Activated CD8-positive, alpha-beta T cell treated with anti-CD3 and anti-CD28 coated beads for 36 hours (primary cell): ENCODE measurements at regions not wholly inside any gene's neighbourhood (a gene's known extent, or its start where the extent isn't known, plus 50 kb on each side); places are given as distances from the start of the nearest gene placed in this dataset.
A peak's percentile ranks its signal among the peaks of the same experiment; 100 is the strongest.

Source experiments
- ATAC-seq: fragments of 200-7000 bp; cut with Tn5 transposase; one replicate; pipeline ENCODE4 v1.10.0; 2021; ENCODE audit warnings: mild to moderate bottlenecking, moderate library complexity
- CTCF ChIA-PET: fragments of 350-600 bp; sonication (Branson Sonifier 250); formaldehyde crosslinking; loops from one replicate; lab custom pipeline; 2021; ENCODE audit warnings: antibody characterized with exemption; lab: Charles Lee
- POLR2A ChIA-PET: fragments of 350-600 bp; sonication (Branson Sonifier 250); formaldehyde crosslinking; loops from one replicate; lab custom pipeline; 2021; ENCODE audit warnings: antibody characterized with exemption; lab: Charles Lee
- DNase-seq: peaks from one replicate; pipeline ENCODE4 v3.0.0-alpha.2; 2020
- H3K27ac Mint-ChIP-seq: one replicate; pipeline ENCODE4 v1.8.0; 2021; ENCODE audit warnings: mild to moderate bottlenecking, mixed read lengths
- H3K27me3 Mint-ChIP-seq: one replicate; pipeline ENCODE4 v1.8.0; 2021; ENCODE audit warnings: mixed read lengths
- H3K36me3 Mint-ChIP-seq: one replicate; pipeline ENCODE4 v1.8.0; 2021; ENCODE audit warnings: low read depth, mixed read lengths
- H3K4me1 Mint-ChIP-seq: one replicate; pipeline ENCODE4 v1.8.0; 2021; ENCODE audit warnings: low read depth, mixed read lengths
- H3K4me3 Mint-ChIP-seq: one replicate; pipeline ENCODE4 v1.8.0; 2021; ENCODE audit warnings: mild to moderate bottlenecking, moderate library complexity, mixed read lengths
- H3K9me3 Mint-ChIP-seq: one replicate; pipeline ENCODE4 v1.8.0; 2021; ENCODE audit warnings: mixed read lengths
- CTCF ChIP-seq: fragments of 200-600 bp; IDR thresholded peaks from one replicate; pipeline ENCODE4 v1.8.0; 2022; ENCODE audit warnings: antibody characterized with exemption, mild to moderate bottlenecking
- intact Hi-C: fragments of 100-400 bp; cut with micrococcal nuclease; formaldehyde crosslinking; loops from one replicate; pipeline ENCODE4 v1.10.0; 2022

DNA sequence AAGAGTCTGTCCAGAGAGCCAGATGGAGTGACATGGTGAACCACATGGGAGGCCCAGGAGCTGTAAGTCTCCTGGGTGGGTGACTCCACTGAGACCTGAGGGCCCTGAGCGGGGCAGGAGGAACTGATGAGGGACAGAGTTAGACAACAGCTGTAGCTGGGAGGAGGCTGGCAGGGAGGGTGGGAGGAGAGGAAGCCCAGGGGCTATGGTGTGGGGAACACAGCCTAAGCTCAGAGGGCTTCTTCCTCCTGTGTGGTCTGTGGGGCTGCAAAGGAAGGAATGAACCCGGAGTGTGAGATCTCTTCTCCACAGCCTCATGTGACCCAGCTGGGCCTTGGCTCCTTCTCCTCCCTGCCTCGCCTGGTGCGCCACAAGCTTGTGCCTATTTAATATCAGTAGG lies 395.6 kb upstream of the HS6ST1 start:
- intact Hi-C loops: no loop called here
- peaks cover 27% of the 10 kb centered on the region for H3K27me3 Mint-ChIP-seq
- no peak overlapping the region for H3K27ac Mint-ChIP-seq
- DNase-seq (no peak), ATAC-seq (no peak)
- no peaks in the 10 kb centered on the region for H3K36me3 Mint-ChIP-seq
- CTCF ChIA-PET: no interaction called here
- POLR2A ChIA-PET: no interaction called here
- TF ChIP-seq CTCF: no peak
- H3K4me1 Mint-ChIP-seq: no peaks in the 10 kb centered on the region
- H3K9me3 Mint-ChIP-seq: peaks cover 1% of the 10 kb centered on the region
- H3K4me3 Mint-ChIP-seq: no peak overlapping the region

DNA sequence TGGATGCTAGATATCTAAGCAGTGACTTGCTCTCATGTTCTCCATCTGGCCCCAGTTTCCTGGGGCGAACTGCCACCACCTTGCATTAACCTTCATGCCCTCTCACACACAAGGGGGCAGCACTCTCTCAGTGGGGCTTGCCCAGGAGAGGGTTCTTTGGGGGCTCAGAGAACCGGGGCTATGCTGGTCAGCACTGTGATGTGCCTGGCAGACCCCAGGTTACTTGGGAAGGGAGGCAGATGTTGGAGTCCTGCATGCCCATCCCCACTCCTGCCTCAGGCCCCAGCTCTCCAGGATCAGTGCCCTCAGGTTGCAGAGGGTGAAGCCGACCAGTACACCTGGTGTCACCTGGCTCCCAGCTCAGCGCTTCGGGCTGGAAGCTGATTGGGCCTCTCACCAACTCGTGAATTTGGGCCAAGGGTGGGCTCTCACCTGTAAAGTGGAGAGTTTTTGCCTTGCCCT lies 396.2 kb upstream of the HS6ST1 start:
- no peak for TF ChIP-seq CTCF
- no peaks in the 10 kb centered on the region for H3K4me1 Mint-ChIP-seq
- no peak overlapping the region for H3K4me3 Mint-ChIP-seq
- ATAC-seq: no peak
- no peaks in the 10 kb centered on the region for H3K9me3 Mint-ChIP-seq
- peaks cover 27% of the 10 kb centered on the region for H3K27me3 Mint-ChIP-seq
- peak; percentile 17 for DNase-seq
- intact Hi-C loops: no loop called here
- no peaks in the 10 kb centered on the region for H3K36me3 Mint-ChIP-seq
- H3K27ac Mint-ChIP-seq: no peak overlapping the region
- ChIA-PET CTCF (interaction anchor here (1.0 kb wide), 1 partner anchor 11 kb away, joined by 5 read pairs; no protein-coding TSS in a partner anchor), POLR2A (no interaction called here)

DNA sequence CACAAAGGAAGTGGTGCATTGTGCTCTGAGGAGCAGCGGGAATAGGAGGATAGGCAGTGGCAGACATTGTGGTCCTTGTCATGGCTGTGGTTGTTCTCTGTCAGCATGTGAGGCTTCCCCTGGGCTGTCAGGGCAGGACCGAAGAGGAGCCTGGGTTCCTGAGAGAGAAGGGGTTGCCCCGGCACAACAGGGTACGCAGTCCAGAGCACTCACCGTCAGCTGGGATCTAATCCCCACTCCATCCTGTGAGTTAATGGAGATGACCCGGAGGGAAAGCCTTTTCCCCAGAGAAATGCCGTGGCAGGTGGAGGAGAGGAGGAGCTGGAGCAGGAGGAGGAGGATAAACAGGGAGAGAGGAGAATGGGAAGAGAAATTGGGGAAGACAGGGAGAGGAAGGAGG lies 396.7 kb upstream of the HS6ST1 start:
- H3K27me3 Mint-ChIP-seq: peaks cover 27% of the 10 kb centered on the region
- POLR2A ChIA-PET: no interaction called here
- no peaks in the 10 kb centered on the region for H3K36me3 Mint-ChIP-seq
- H3K9me3 Mint-ChIP-seq: no peaks in the 10 kb centered on the region
- no peak overlapping the region for H3K27ac Mint-ChIP-seq
- intact Hi-C loops: no loop called here
- no peak overlapping the region for H3K4me3 Mint-ChIP-seq
- CTCF ChIA-PET: interaction anchor here (1.0 kb wide), 1 partner anchor 10 kb away, joined by 5 read pairs; no protein-coding TSS in a partner anchor
- no peak for ATAC-seq
- DNase-seq: no peak
- no peak for TF ChIP-seq CTCF
- no peaks in the 10 kb centered on the region for H3K4me1 Mint-ChIP-seq

DNA sequence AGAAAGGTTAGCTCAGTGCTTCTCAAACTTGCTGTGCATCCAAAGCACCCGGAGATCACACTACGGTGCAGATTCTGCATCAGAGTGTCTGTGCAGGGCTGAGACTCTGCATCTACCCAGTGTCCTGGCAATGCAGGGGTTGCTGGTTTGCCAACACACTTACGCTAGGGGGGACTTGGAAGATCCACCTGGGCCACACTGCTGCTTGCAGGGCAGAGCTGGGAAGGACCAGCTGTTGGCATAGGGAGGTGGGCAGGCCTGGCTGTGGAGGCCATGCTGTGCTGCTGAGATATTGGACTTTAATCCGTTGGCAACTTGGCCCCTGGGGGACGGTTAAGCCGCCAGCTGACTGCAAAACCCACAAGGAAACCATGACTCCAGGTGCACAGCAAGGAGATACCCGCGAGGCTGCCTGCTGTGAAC lies 397.6 kb upstream of the HS6ST1 start:
- intact Hi-C loops: no loop called here
- no peaks in the 10 kb centered on the region for H3K36me3 Mint-ChIP-seq
- no peak overlapping the region for H3K4me3 Mint-ChIP-seq
- CTCF ChIA-PET: no interaction called here
- TF ChIP-seq CTCF: no peak
- H3K27me3 Mint-ChIP-seq: peaks cover 27% of the 10 kb centered on the region
- H3K4me1 Mint-ChIP-seq: no peaks in the 10 kb centered on the region
- H3K9me3 Mint-ChIP-seq: no peaks in the 10 kb centered on the region
- POLR2A ChIA-PET: no interaction called here
- DNase-seq (no peak), ATAC-seq (no peak)
- no peak overlapping the region for H3K27ac Mint-ChIP-seq

DNA sequence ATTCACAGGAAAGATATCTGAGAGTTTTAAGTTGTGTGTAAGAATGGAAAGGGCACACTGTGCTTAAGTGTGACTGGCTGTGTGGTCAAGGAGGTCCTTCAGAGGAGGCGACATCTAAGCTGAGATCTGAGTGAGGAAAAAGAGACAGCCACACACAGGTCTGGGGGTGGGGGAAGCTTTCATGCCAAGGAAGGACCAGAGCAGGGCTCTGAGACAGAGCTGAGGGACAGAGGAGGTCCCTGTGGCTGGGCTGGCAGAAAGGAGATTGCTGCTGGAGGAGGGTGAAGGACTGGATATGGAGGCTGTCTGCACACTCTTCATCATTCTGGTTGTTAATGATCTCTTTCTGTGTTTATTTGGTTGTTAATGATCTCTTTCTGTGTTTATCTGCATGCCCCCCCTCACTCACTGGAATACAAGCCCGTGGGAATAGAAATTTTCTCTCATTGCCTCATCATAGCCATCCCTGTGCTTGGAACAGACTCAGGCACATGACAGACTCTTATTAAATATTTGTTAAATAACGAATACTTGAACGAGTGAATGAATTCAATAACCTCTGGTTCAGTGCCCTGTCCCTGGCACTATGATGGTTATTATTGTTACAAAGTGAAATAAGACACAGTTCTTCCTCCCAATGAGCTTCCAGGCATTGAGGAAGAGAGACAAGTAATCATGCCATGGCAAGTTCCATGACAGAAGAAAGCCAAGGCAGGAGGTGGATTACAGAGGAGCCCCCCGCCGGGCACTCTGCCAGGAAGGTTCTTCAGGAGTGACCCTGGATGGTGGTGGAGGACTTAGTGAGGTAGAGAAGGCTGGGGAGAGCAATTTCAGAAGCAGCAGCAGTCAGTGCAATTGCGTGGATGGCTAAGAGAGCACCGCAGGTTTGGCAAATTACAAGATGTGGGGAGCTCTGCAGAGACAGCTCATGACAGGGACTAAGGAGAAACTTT lies 399.4 kb upstream of the HS6ST1 start:
- H3K27me3 Mint-ChIP-seq: peaks cover 22% of the 10 kb centered on the region
- POLR2A ChIA-PET: no interaction called here
- no peaks in the 10 kb centered on the region for H3K36me3 Mint-ChIP-seq
- no peaks in the 10 kb centered on the region for H3K9me3 Mint-ChIP-seq
- no peak overlapping the region for H3K27ac Mint-ChIP-seq
- no peak overlapping the region for H3K4me3 Mint-ChIP-seq
- ATAC-seq (no peak), DNase-seq (no peak)
- no peaks in the 10 kb centered on the region for H3K4me1 Mint-ChIP-seq
- no peak for TF ChIP-seq CTCF
- intact Hi-C loops: no loop called here
- CTCF ChIA-PET: interaction anchor here (0.8 kb wide), 1 partner anchor 19 kb away, joined by 3 read pairs; no protein-coding TSS in a partner anchor
